ENCODE measurements at regions not wholly inside any gene's neighbourhood (a gene's known extent, or its start where the extent isn't known, plus 50 kb on each side); places are given as distances from the start of the nearest gene placed in this dataset.

DNA sequence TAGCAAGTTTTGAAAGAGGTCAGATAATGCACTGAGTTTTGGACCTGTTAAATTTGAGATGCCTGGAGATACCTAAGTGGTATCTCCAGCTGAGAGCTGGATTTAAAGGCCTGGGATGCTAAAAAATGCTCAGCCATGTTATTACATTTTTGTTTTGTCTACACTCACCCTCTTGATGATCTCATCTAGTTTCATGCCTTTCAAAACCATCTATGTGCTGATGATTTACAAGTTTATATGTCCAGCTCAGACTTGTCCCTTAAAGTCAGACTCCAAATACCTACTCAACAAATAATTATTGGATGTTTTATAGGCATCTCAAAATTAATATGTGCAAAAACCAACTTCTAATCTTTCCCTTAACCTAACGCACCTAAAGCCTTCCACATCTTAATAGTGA lies 103.6 kb upstream of the OR9G4 start:
- DNase-seq = no peak
- intact Hi-C loops (cut with DNase I) = no loop called here
- ATAC-seq = no peak
- H3K9me3 ChIP-seq = no peaks in the 10 kb centered on the region
- no peak for TF ChIP-seq POLR2A (IDR thresholded peaks at IDR 0.05)
- TF ChIP-seq, protein P1, sequence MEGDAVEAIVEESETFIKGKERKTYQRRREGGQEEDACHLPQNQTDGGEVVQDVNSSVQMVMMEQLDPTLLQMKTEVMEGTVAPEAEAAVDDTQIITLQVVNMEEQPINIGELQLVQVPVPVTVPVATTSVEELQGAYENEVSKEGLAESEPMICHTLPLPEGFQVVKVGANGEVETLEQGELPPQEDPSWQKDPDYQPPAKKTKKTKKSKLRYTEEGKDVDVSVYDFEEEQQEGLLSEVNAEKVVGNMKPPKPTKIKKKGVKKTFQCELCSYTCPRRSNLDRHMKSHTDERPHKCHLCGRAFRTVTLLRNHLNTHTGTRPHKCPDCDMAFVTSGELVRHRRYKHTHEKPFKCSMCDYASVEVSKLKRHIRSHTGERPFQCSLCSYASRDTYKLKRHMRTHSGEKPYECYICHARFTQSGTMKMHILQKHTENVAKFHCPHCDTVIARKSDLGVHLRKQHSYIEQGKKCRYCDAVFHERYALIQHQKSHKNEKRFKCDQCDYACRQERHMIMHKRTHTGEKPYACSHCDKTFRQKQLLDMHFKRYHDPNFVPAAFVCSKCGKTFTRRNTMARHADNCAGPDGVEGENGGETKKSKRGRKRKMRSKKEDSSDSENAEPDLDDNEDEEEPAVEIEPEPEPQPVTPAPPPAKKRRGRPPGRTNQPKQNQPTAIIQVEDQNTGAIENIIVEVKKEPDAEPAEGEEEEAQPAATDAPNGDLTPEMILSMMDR (IDR thresholded peaks at IDR 0.05) = no peak
- 74 to 86% methylated on average over 1 of the region's 1 CpG for WGBS, 2 donors
- H3K4me3 ChIP-seq = no peak overlapping the region
- H3K36me3 ChIP-seq (replicated peaks in 1 of 2; ENCODE audit: insufficient read depth in 1 of 2, low read depth in 2 of 2) = no peaks in the 10 kb centered on the region
- H3K4me1 ChIP-seq = no peaks in the 10 kb centered on the region
- no peak overlapping the region for H3K27ac ChIP-seq
- no peaks in the 10 kb centered on the region for H3K27me3 ChIP-seq

DNA sequence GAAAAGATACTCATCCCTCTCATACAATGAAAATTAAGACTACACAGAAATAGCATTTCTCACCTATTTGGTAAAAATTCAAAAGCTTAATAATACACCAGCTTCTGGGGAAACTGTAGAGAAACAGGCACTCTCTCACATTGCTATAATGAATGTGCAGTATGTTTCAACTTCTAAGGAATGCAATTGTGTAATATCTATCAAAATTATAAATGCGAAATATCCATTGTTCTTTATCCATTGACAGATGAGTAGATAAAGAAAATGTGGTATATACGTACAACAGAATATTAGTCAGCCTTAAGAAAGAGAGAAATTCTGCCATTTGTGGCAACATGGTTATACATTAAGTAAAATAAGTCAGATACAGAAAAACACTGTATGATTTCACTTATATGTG lies 101.4 kb upstream of the OR9G4 start:
- H3K27ac ChIP-seq = no peak overlapping the region
- ATAC-seq (no peak), DNase-seq (no peak)
- H3K36me3 ChIP-seq (replicated peaks in 1 of 2; ENCODE audit: insufficient read depth in 1 of 2, low read depth in 2 of 2) = no peaks in the 10 kb centered on the region
- no peaks in the 10 kb centered on the region for H3K4me1 ChIP-seq
- WGBS, 2 donors = 39 to 53% methylated on average over 2 of the region's 2 CpGs
- TF ChIP-seq, protein P1 (IDR thresholded peaks at IDR 0.05) = no peak
- TF ChIP-seq POLR2A (IDR thresholded peaks at IDR 0.05) = no peak
- H3K4me3 ChIP-seq = no peak overlapping the region
- intact Hi-C loops (cut with DNase I) = no loop called here
- no peaks in the 10 kb centered on the region for H3K27me3 ChIP-seq
- H3K9me3 ChIP-seq = no peaks in the 10 kb centered on the region

DNA sequence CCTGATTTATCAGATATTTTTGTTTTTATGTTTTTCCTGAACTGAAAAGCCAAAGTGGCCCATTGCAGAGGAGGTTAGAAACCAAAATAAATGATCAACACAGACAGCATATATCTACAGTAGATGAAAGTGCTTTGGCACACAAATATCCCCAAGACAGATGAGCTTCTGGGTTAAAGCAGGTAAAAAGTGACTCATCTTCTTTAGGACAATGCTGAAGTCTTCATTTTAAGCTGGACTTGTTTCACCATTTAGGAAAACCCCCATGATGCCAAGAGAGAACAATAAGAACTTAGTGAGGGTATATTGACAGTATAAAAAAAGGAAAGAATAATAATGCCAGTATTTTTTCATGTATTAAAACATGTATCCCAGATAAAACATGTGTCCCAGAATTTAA lies 100.8 kb upstream of the OR9G4 start:
- ATAC-seq (no peak), DNase-seq (no peak)
- no peaks in the 10 kb centered on the region for H3K9me3 ChIP-seq
- no peaks in the 10 kb centered on the region for H3K4me1 ChIP-seq
- no peak overlapping the region for H3K4me3 ChIP-seq
- intact Hi-C loops (cut with DNase I) = no loop called here
- TF ChIP-seq, protein P1 (IDR thresholded peaks at IDR 0.05) = no peak
- TF ChIP-seq POLR2A (IDR thresholded peaks at IDR 0.05) = no peak
- H3K36me3 ChIP-seq (replicated peaks in 1 of 2; ENCODE audit: insufficient read depth in 1 of 2, low read depth in 2 of 2) = no peaks in the 10 kb centered on the region
- no peak overlapping the region for H3K27ac ChIP-seq
- no peaks in the 10 kb centered on the region for H3K27me3 ChIP-seq

DNA sequence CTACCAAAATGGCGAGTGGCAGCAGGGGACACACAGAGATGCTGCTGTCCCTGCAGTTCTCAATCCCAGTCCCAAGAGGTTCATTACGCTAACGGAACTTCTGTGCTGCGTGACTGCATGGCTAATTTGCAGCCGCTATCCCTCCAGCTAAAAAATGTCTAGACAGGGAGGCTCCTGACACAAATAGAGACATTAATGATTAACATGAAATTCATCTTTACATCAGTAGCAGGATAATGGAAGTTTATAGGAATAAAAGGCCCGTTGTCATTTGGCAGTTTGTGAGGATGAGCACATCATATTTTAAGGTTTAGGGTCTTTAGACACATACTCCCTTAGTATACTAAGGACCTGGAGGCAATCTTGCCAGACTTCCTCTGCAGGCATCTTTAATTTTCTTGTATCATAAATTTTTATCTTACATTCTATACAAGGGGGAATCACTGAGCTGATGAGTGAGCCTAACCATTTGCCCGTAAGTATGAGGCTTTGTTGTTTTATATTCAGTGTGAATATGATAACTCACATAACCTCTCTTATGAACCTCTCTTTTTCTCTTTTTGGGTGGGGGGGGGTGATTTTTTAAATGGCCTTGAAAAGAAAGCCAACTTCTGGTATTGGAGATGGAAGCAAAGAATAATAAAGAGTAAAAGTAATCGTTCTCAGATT lies 99.8 kb upstream of the OR9G4 start:
- Histone ChIP-seq H3K36me3 (replicated peaks in 1 of 2; ENCODE audit: insufficient read depth in 1 of 2, low read depth in 2 of 2) (no peaks in the 10 kb centered on the region), H3K27ac (no peak overlapping the region), H3K27me3 (no peaks in the 10 kb centered on the region), H3K4me1 (no peaks in the 10 kb centered on the region), H3K9me3 (no peaks in the 10 kb centered on the region), H3K4me3 (no peak overlapping the region)
- DNase-seq = no peak
- TF ChIP-seq POLR2A (IDR thresholded peaks at IDR 0.05) = no peak
- TF ChIP-seq, protein P1 (IDR thresholded peaks at IDR 0.05) = no peak
- no peak for ATAC-seq
- intact Hi-C loops (cut with DNase I) = no loop called here
- 62 to 65% methylated on average over 8 of the region's 8 CpGs for WGBS, 2 donors
